ENCODE measurements at regions not wholly inside any gene's neighbourhood (a gene's known extent, or its start where the extent isn't known, plus 50 kb on each side); places are given as distances from the start of the nearest gene placed in this dataset.
"Not testable (repeated sequence)": the region's sequence is repeated elsewhere in the genome, so short reads cannot be mapped to it uniquely, and the experiment has no call there.

DNA sequence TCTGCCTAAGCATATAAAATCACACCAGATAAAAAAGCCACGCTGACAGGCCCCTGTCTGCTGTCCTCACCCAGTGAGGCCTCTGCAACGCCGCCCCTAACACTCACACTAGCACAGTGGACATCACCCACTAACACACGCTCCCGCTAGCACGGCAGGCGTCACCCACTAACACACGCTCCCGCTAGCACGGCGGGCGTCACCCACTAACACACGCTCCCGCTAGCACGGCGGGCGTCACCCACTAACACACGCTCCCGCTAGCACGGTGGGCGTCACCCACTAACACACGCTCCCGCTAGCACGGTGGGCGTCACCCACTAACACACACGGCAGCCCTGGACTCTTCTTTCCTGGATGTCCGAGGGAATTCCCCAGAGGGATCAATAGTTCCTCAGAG is 141.6 kb upstream of the IRX1 start:
- not testable (repeated sequence) for TF ChIP-seq FOXM1 (IDR thresholded peaks at IDR 0.05; ENCODE audit: borderline replicate concordance); NFRKB (IDR thresholded peaks at IDR 0.05); TARDBP (IDR thresholded peaks at IDR 0.05); ARNT (IDR thresholded peaks at IDR 0.05); SP1 (IDR thresholded peaks at IDR 0.05); FOXK2 (IDR thresholded peaks at IDR 0.05); LEF1 (IDR thresholded peaks at IDR 0.05; ENCODE audit: borderline replicate concordance); BHLHE40 (IDR thresholded peaks at IDR 0.05; ENCODE audit: borderline replicate concordance); FOXA1 (IDR thresholded peaks at IDR 0.05); HDGF (IDR thresholded peaks at IDR 0.05; ENCODE audit: borderline replicate concordance); SUZ12 (IDR thresholded peaks at IDR 0.05)

All from HEK293T (cell line).